Heart left ventricle (tissue), 16 donors: ENCODE measurements at regions not wholly inside any gene's neighbourhood (a gene's known extent, or its start where the extent isn't known, plus 50 kb on each side); places are given as distances from the start of the nearest gene placed in this dataset.

ENCODE experiments used
- ATAC-seq, 4 donors: fragments of 200-7000 bp; cut with Tn5 transposase; one replicate each; pipeline ENCODE4 v1.9.1; 2020 to 2022; ENCODE audit warnings: moderate library complexity in 4 of 4, mild to moderate bottlenecking in 3 of 4, moderate number of reproducible peaks in 1 of 4
- DNase-seq, 5 donors: peaks; one replicate each; pipeline ENCODE4 v3.0.0-alpha.2; 2020
- H3K27ac ChIP-seq, 12 donors: fragments of 200-600 bp; sonication (generic) in 4 of 12; one replicate each; pipeline versions ENCODE4 v1.5.0 to v1.8.0; 2016 to 2022; ENCODE audit warnings: mild to moderate bottlenecking in 2 of 12
- H3K27me3 ChIP-seq, 9 donors: fragments of 200-600 bp; sonication (generic) in 2 of 9; one replicate each; pipeline versions ENCODE4 v1.5.1 to v1.8.0; 2016 to 2022; ENCODE audit warnings: mild to moderate bottlenecking in 3 of 9
- H3K36me3 ChIP-seq, 9 donors: fragments of 200-600 bp; sonication (generic) in 2 of 9; one replicate each; pipeline versions ENCODE4 v1.5.0 to v1.8.0; 2018 to 2022; ENCODE audit warnings: mild to moderate bottlenecking in 2 of 9
- H3K4me1 ChIP-seq, 12 donors: fragments of 200-600 bp; sonication (generic) in 4 of 12; one replicate each; pipeline versions ENCODE4 v1.5.0 to v1.8.0; 2016 to 2022; ENCODE audit warnings: mild to moderate bottlenecking in 3 of 12
- H3K4me3 ChIP-seq, 12 donors: fragments of 200-600 bp; sonication (generic) in 4 of 12; one replicate each; pipeline versions ENCODE4 v1.5.0 to v1.8.0; 2017 to 2022; ENCODE audit warnings: mild to moderate bottlenecking in 9 of 12, moderate library complexity in 4 of 12
- H3K9me3 ChIP-seq, 12 donors: fragments of 200-600 bp; sonication (generic) in 4 of 12; one replicate each; pipeline versions ENCODE4 v1.5.0 to v1.8.0; 2016 to 2022; ENCODE audit warnings: mild to moderate bottlenecking in 1 of 12
- POLR2A ChIP-seq, 2 donors: fragments of 450-650 bp; IDR thresholded peaks; one replicate each; pipeline ENCODE4 v1.6.1; 2017; ENCODE audit warnings: antibody characterized with exemption in 2 of 2, mild to moderate bottlenecking in 2 of 2, moderate library complexity in 2 of 2
- WGBS, 4 donors: extraction: QIAGEN DNeasy Blood & Tissue Kit in 2 of 4; methylation state at CpG; one replicate each; pipeline versions ENCODE4 v1.1.5 to v1.1.7; 2013 to 2018; 5-methylcytosine and 5-hydroxymethylcytosine counted together
- intact Hi-C, 10 donors: fragments of 100-400 bp; cut with DNase I; formaldehyde crosslinking; loops; one replicate each; pipeline versions ENCODE4 v1.11.1 to v1.14.2; 2022
- TF ChIP-seq, protein P1 (sequence below), 12 donors: fragments of 200-600 bp; sonication (generic) in 4 of 12; IDR thresholded peaks; one replicate each; pipeline versions ENCODE4 v1.5.0 to v1.8.0; 2018 to 2022; ENCODE audit warnings: antibody characterized with exemption in 12 of 12, mild to moderate bottlenecking in 5 of 12
- donor health status: ischemic (EF 13 %, LVEDD 7.1; RV severe dilation, severe dysfunction).
- donor health status: healthy with polysubstance abuse.
- donor health status: DM: no; HTN: yes; CAD: no.
- donor health status: DM: no; HTN: no; CAD: no.
- donor health status: ischemic (EF 25% LVEDD 6.9; RV normal size, moderate dysfunction).
- donor health status: ischemic (EF 25% LVEDD 5.7; RV mildly dilated, moderate dysfunction).
- donor health status: healthy.
- donor health status: DM: yes; HTN: yes; CAD: no.
- donor health status: ischemic (EF 35%, LVEDD 5.7; RV mildly dilated, moderate dysfunction).
- donor health status: nonischemic (EF 11% LVEDD 7.7; RV severe dilation, severe dysfunction).
- donor health status: DM: yes; HTN: yes; CAD: no.
- donor health status: PGD.
- donor health status: ischemic (EF 29% LVEDD 5.4; RV normal size, mild dysfunction).
- donor health status: nonischemic (EF 23%, LVEDD 6.1; RV moderate dilation, normal function).

GRCh38 chr3:94735354-94735753 is 672.5 kb downstream of the NSUN3 start:
- WGBS, 4 donors: 62 to 79% (median 73%) methylated on average over 2 of the region's 2 CpGs
- peaks cover 0 to 6% (median 0%) of the 10 kb centered on the region in 12 donors for H3K9me3 ChIP-seq
- no peak for ATAC-seq

GRCh38 chr3:94737116-94737515 is 674.3 kb downstream of the NSUN3 start:
- Histone ChIP-seq H3K27ac (no peak overlapping the region), H3K4me3 (no peak overlapping the region), H3K9me3 (peaks cover 0 to 6% (median 0%) of the 10 kb centered on the region in 12 donors), H3K27me3 (no peaks in the 10 kb centered on the region), H3K4me1 (no peaks in the 10 kb centered on the region), H3K36me3 (no peaks in the 10 kb centered on the region)
- ATAC-seq (no peak), DNase-seq (no peak)
- intact Hi-C loops: no loop called here
- 49 to 61% (median 54%) methylated on average over 2 of the region's 2 CpGs for WGBS, 4 donors
- TF ChIP-seq POLR2A (IDR thresholded peaks at IDR 0.05): no peak
- TF ChIP-seq, protein P1, sequence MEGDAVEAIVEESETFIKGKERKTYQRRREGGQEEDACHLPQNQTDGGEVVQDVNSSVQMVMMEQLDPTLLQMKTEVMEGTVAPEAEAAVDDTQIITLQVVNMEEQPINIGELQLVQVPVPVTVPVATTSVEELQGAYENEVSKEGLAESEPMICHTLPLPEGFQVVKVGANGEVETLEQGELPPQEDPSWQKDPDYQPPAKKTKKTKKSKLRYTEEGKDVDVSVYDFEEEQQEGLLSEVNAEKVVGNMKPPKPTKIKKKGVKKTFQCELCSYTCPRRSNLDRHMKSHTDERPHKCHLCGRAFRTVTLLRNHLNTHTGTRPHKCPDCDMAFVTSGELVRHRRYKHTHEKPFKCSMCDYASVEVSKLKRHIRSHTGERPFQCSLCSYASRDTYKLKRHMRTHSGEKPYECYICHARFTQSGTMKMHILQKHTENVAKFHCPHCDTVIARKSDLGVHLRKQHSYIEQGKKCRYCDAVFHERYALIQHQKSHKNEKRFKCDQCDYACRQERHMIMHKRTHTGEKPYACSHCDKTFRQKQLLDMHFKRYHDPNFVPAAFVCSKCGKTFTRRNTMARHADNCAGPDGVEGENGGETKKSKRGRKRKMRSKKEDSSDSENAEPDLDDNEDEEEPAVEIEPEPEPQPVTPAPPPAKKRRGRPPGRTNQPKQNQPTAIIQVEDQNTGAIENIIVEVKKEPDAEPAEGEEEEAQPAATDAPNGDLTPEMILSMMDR (IDR thresholded peaks at IDR 0.05): no peak

More at GRCh38 chr3:94735354-94735753, 672.5 kb downstream of the NSUN3 start:
- no peak overlapping the region for H3K4me3 ChIP-seq
- no peaks in the 10 kb centered on the region for H3K27me3 ChIP-seq
- no peaks in the 10 kb centered on the region for H3K36me3 ChIP-seq
- H3K4me1 ChIP-seq: no peaks in the 10 kb centered on the region
- no peak for DNase-seq
- no peak for TF ChIP-seq POLR2A (IDR thresholded peaks at IDR 0.05)
- TF ChIP-seq, protein P1 (IDR thresholded peaks at IDR 0.05): no peak
- intact Hi-C loops: no loop called here
- H3K27ac ChIP-seq: no peak overlapping the region

GRCh38 chr3:94739420-94739819 is 676.6 kb downstream of the NSUN3 start:
- no peak overlapping the region for H3K27ac ChIP-seq
- no peak overlapping the region for H3K4me3 ChIP-seq
- intact Hi-C loops: no loop called here
- H3K27me3 ChIP-seq: no peaks in the 10 kb centered on the region
- no peaks in the 10 kb centered on the region for H3K4me1 ChIP-seq
- WGBS, 4 donors: 63 to 68% (median 64%) methylated on average over 3 of the region's 3 CpGs
- DNase-seq: no peak
- peaks cover 0 to 8% (median 0%) of the 10 kb centered on the region in 12 donors for H3K9me3 ChIP-seq
- no peaks in the 10 kb centered on the region for H3K36me3 ChIP-seq
- no peak for TF ChIP-seq POLR2A (IDR thresholded peaks at IDR 0.05)
- TF ChIP-seq, protein P1 (IDR thresholded peaks at IDR 0.05): no peak
- no peak for ATAC-seq

DNA sequence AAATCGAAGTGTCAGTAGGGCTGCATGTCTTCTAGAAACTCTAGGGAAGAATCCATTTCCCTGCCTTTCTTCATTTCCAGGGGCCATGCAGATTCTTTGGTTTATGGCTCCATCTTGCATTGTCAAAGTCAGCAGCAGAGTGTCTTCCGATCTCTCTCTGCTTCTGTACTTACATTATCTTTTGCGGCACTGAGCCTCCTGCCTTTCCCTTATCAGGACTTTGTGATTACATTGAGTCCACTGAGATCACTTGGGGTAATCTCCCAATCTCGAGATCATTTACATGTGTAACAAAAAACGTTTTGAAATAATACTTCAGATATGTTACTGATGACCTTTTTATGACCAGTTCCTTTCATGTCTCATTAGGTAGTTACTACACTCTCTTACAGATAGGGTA is 695.9 kb downstream of the NSUN3 start:
- H3K9me3 ChIP-seq: peaks cover 0 to 4% (median 0%) of the 10 kb centered on the region in 12 donors
- no peaks in the 10 kb centered on the region for H3K4me1 ChIP-seq
- no peak overlapping the region for H3K4me3 ChIP-seq
- intact Hi-C loops: no loop called here
- ATAC-seq (no peak), DNase-seq (no peak)
- no peak overlapping the region for H3K27ac ChIP-seq
- 40 to 46% (median 43%) methylated on average over 5 of the region's 5 CpGs for WGBS, 4 donors
- TF ChIP-seq, protein P1 (IDR thresholded peaks at IDR 0.05): no peak
- no peak for TF ChIP-seq POLR2A (IDR thresholded peaks at IDR 0.05)
- no peaks in the 10 kb centered on the region for H3K27me3 ChIP-seq
- H3K36me3 ChIP-seq: no peaks in the 10 kb centered on the region
